GF-D8 (cell line): ENCODE measurements at regions not wholly inside any gene's neighbourhood (a gene's known extent, or its start where the extent isn't known, plus 50 kb on each side); places are given as distances from the start of the nearest gene placed in this dataset.

Experiments
- DNase-seq: peaks from one replicate; lab custom pipeline; 2025; lab: John Stamatoyannopoulos, UW

DNA sequence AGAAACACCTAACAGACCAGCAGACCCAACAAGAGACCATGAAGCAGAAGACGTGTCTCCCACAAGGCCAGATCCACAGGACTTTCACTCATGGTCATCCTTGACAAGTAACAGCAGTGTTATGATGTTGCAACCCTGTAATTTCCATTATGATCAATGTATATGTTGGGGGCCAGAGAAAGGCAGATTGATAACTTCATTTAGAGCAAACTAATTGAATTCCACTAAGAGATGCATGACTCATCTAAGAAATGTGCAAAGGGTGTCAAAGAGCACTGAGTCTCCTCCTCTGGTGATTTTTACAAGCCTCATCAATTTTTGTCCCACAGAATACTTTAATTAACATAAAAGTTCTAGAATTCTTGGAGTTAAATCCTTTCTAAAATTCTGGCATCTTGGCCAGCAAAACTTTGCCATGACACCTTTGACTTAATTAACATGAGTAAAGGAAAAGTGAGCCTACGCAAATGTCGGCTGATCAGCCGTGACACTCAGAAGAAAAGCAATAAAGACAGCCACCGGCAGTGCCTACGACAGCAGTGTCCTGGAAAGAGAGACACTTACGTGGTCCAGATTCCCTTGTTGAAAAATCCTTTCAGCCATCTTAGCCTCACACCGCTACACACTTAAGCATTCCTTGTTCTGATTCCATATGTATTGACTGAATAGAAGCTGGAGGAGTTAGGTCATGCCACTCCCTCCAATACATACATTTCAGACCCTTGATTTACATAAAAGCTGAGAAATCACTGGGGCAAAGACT is 370.2 kb upstream of the CCDC196 start:
- no peak for DNase-seq

DNA sequence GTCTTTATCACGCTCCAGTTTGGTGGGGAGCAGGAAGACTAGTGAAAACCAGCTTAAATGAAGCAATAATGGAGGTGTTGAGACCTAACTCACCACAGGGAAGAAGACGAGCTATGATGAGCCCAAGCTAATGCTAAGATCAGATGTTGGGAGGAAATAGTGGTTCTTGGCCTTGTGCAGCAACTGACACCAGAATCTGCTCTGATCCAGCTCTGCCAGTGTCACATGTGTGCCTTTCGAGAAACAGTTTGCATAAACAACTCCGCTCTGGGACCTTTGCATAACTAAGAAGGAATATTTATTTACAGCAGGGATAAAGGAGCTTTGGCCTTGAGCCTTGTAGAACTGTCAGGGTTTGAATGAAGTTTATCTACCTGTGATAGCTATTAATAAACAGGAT is 369.4 kb upstream of the CCDC196 start:
- no peak for DNase-seq

DNA sequence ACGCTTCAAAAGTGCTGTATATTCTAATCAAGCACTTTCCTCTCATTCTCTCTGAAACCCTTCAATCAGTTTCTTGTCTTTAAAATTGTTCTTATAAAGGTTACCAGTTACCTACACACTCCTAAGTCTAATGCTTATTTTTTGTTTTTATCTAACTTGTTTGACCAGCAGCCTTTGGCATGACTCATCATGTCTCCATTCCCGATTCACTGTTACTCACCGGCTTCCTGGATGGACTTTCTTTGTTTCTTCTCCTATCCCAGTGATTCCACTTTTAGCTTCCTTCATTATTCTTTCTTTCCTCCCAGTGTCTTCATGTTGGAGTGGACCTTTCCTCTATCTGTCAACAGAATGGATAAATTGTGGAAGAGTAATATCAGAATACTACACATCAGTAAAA is 368.6 kb upstream of the CCDC196 start:
- no peak for DNase-seq

DNA sequence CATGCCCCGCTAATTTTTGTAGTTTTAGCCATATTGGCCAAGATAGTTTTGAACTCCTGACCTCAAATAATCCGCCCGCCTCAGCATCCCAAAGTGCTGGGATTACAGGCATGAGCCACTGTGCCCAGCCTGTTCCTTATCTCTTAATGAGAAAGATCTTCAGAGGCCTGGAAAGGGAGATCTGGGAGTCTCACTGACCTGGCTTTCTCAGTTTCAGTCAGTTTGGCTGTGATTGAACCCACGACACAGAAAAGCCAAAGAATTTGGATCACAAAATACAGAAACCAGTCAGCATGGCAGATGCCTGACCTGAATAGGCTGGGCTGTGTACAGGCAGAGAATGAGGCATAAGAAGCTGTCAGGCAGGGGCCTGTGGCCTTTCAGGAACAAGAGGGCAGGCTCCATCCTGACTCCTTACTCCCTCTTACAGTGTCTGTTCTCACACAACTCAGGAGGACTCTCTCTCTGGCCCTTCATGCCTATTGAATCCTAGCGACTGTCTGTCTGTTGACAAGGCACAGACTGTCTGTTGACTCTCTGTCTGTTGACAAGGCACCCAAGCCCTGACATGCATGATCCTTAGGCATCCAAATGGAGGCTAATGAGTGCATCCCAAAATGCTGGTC is 366.5 kb upstream of the CCDC196 start:
- no peak for DNase-seq

DNA sequence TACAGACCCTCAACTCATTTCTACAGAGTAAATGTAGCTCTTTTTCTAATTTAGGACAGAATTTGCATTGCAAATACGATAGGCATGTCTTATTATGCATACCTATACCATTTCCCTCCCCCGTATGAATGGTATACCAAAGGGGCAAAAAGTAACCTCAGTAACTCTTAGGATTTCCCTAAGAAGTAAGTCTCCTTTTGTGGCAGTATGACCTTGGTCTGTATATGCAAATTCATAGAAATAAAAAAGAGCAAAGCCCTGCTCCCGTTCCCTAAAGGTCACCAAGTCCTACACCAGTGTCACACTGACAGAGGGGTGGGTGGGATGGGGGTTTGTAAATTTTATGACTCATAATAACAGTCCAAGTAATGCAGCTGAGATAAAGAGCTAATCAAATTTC is 365.8 kb upstream of the CCDC196 start:
- DNase-seq: no peak

DNA sequence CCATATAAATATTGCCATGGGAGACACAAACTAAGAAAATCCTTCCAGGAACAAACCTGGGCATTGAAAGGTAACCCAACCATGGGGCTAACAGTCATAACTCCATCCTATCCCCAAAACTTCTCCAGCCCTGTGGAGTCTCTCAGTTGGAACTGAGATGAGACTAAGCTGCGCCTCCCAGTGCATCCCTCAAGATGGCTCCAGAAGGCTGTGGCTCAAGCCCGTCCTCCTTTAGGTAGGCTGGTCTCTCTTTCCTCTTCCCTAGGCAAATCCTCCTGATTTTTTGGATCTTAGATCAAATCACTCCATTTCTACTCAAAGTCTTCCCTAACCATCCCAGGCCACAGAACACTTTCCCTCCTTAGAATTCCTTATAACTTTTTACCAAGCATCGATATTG is 364.3 kb upstream of the CCDC196 start:
- no peak for DNase-seq

DNA sequence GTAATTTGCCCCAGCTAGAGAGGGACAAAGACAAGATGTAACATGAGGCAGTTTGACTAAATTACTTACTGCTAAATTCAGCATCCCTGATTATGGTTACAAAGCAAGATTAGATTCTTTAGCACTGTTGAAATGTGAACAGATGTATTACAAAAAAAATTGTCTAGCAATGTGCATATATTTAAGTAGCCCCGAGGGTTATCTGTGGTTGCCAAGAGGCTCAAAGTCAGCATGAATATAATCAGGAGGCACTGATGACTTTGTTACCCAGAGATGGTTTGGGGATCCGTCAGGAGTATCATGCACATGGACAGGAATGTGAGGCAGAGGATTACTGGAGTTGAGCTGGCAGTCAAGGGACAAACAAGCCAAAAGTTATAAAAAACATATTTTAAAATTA is 356.9 kb upstream of the CCDC196 start:
- no peak for DNase-seq

DNA sequence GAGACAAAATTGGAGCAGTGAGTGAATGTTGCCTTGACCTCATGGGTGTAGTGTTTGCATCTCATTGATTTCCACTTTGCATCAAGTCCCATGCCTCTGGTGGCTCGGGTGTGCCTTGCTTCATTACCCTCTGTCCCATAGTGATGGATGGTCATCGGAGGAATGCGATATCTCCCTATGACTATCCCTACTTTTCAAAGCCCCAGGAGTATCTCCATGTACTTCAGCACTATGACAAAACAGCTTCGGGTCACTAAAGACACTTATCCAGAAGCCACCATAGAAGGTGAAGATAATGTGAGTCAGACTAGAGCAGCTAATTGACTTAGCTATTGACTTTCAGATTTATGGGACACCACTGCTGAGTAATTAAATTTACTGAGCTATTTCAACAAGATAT is 355.1 kb upstream of the CCDC196 start:
- no peak for DNase-seq

DNA sequence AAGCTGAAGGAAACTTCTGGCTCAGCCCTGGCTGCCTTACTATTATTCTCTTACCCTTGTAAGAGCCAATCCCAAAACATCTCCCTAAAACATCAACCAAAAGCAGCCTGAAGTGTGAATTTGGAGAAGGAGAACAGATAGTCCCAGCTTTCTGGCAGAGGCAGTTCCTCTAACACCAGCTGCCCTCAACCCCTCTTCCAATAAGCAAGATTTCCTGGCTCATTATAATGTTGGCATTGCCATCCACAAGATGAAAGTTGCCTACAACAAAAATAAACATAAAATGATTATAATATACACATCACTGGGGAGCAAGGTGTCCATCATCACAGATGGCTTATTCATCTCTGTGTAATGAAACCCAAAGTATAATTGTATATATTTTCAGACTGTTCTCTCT is 352.5 kb upstream of the CCDC196 start:
- DNase-seq: no peak

DNA sequence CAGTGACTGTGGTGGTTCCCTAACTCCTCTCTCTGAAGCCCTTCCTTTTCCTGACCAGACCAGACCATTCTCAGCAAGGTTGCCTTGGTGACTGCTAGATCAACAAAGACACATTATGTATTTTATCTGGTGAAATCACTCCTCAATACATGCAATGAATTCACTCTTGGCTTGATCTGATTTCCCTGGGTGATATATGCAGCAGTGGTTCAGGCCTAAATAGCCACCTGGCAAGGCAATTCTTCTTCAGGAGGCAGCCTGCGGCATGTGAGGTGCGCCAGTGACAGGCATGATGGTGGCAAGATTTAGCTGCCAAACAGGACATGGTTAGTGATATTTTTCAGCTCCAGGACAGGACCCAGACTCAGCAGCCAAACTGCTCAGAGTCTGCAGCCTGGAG is 350.3 kb upstream of the CCDC196 start:
- DNase-seq: no peak

DNA sequence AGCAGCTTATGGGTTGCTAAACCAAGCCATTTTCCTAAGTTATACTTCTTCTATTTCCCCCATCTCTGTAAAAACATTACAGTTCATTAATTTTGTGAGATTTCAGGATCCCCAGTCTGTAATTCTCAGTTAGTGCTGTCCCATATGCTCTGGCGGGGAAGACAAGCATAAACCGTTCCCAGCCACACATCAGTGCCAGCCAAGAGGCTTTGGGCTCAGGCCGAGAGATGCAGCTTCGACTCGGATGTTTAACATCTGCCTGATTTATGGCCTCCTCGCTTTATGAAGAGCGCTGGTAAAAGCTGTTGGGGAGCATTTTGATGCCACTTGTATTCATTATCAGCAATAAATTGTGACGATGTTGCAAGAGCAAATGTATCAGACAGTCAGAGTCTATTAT is 349.1 kb upstream of the CCDC196 start:
- no peak for DNase-seq

DNA sequence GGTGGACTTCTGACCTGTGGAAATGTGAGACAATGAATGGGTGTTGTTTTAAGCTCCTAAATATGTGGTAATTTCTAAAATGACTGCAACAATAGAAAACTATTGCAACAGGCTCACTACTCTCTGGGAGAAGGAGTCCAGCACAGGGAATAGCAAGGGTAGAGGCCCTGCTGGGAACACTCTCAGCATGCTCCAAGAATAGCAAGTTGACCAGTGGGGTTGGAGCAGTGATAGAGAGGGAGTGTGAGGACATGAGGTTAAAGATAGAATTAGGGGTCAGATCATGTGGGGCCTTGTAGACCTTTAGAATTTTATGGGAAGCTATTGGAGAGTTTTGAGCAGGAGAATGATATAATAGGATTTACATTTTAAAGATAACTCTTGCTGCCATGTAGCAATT is 346.7 kb upstream of the CCDC196 start:
- no peak for DNase-seq

DNA sequence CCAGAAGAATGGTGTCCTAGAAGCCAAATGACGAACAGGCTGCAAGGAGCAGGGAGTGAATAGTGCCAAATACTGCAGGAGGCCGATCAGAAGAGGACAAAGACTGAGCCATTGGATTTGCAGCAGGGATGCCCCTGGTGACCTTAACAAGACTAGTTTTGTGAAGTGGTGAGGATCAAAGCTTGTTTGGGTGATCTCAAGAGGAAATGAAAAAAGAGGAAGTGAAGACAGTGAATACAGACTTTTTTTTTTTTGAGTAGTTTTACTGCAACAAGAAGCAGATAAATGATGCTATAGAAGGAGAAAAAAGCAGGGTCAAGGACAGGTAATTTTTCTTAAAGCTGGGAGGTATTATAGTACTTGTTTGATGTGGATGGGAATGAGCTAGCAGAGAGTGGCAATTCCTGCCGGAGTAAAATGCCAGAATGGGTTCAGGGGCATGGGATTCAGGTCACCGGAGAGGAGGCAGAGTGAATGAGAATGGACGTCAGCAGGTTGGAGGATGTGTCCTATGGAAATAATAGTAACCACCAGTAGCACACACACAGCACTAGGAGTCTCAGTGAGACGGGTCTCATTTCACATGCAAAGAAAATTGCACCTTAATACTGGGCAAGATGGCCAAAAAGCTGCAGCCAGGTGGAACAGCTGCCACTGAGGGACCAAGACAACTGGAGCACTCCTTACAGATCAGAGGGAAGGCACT is 345.8 kb upstream of the CCDC196 start:
- DNase-seq: no peak

DNA sequence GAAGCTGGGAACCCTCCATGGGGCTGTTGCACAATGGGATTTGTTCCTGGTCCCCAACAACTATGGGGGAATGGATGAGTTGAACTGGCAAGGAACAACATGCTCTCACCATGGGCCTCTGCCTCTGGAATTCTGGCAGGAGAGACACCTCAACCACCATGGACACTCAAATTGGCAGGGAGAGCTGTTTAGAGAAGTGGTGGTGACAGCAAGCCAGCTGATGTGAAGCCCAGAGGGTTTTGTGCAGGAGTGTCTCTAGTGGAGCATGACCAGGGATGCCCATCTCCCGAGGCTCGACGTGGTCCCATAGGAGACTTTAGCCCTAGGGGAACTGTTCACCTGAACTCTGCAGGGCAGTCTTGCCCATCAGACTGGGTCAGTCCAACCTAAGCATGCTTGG is 345.2 kb upstream of the CCDC196 start:
- DNase-seq: no peak

DNA sequence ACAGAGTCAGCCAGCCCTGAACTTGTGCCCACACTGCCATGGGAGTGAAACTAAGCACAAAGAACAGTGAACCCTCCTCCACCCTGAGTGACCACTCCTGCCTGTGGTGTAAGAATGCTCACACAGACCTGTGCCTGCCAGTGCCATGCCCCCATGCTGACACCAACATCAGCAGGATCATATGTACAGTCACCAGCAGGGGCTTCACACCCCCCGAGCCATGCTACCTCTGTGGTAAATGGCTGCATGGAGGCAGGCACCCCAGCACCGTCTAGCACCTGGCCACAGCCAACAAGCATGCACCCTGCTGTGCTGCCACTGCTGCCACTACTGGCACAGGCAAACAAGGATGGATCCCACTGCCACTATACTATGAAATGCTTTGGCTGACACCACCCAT is 344.4 kb upstream of the CCDC196 start:
- no peak for DNase-seq

DNA sequence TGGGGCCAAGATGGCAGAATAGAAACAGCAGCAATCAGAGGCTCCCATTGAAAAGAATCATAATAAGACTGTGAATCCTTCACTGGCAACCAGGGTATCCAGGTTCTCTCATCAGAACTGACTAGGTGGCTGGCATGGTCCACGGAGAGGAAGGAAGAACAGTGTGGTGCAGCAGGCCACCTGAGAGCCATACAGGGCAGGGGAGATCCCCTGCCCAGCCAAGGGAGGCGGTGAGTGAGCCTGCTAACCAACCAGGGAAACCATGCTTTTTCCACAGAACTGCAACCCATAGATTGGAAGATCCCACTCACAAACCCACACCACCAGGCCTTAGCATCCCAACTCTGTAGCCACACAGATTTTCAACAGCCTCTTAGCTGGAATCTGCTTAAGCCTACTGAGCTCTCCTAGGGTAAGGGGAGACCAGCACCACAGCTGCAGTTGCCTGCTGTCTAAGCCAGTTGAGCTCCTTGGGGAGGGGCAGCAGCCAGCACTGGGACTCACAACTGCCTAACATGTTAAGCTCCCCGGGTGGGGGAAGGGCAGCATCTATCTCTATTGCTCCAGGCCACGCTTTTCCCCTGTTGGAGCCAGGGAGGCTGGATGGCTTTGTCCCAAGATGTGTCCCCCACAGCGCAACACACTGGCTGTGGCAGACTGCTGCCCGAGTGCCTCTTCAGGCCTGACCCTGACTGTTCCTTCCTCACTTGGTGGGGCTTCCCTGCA is 342.6 kb upstream of the CCDC196 start:
- DNase-seq: no peak

DNA sequence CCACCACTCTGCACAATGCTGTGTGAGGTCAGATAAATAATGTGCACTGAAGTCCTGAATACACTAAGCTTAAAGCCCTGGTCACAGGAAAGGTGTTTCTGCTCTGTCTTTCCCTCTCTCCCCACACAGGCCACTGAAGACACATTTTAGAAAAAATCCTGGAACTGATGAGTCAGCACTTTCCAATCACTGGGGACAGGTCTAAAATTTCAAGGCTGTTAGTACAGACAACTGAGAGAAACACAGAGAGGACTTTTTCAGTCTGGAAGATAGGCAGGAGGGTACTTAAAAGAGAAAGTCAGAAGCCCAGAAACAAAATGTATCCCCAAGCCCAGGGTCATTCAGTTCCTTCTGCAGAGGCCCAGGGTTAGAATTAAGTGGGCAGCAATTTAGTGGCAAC is 333.9 kb upstream of the CCDC196 start:
- no peak for DNase-seq

DNA sequence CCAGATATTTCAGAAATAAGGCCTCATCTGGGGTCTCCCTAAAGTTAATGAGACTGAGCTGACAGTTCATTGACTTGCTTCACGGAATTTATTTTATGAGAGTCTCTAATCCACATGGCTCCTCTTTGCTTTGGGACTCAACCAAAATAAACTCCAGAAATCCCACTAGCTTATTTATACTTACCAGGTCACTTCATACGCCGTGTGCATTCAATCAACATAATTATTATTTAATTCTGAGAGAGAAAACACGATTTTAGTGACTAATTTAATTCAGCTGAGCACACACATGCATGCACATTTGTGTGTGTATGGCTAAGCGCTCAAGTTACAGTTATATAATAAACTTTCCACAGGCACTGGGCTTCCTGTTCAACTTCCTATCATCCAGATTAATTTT is 333.4 kb upstream of the CCDC196 start:
- no peak for DNase-seq

DNA sequence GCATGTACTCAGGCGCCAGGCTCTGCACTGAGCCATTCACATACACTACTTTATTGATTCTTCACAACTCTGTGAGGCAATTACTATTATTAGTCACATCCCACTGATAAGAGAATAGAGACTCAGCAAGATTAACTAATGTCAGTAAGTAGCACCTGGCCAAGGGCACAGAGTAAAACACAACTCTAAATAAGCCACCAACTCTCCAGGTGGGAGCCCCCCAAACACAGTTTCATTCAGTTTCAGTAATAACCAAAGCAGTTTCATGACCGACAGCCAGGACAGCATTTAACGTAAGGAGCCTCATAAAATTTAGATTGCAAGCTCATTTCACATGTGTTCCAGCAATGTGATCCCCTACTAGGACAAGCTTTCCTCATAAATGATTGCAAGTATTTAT is 323.1 kb upstream of the CCDC196 start:
- DNase-seq: no peak

DNA sequence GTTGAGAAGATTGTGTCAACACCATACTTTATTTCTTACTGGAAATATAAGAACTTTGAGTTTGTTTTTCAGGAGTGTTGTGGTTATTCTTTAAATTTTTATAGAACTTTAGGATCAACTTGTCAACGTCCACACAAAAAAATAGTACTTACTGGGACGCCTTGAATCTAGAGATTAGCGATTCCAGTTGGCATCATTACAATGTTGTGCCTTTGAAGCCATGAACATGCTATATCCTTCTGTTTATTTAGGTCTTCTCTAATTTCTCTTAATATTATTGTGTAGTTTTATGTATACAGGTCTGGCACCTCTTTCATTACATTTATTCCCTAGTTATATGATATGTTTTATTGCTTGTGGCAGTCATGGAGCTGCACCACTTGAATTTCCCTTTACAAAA is 320.8 kb upstream of the CCDC196 start:
- no peak for DNase-seq

DNA sequence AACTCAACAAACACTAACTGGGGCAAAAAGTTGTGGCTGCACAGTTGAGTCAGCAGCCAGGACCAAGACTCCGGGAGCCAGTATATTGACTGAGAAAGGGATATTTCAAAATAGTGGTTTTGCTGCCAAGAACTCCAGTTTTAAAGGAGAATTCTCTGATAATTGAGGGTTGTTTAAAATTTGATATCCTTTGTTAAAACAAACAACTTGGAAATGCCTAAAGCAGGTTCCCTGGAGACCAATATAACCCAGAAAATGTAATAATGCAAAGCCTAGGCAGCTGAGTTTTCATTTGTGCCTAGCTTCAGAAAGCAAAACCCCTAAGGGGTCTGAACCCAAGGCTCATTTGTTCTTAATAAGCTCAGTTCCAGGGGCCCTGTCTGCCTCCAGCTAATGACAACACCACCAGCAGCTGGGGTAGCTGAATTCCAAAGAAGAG is 311.7 kb upstream of the CCDC196 start:
- no peak for DNase-seq

DNA sequence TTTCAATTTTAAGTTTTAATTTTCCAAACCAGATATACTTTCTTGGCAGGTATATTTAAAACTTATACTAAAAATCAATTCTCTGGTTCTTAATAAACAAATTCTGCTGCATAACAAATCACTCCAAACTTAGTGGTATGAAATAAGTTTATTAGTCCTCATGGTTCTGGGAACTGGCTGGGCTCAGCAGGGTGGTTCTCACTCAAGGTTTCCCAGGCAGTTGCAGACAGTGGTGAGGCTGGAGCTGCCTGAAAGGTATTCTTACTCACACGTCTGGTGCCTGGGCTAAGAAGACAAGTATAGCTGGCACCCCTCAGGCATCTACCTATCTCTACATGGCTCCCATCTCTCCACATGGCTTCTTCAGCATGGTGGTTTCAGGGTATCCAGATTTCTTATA is 308.2 kb upstream of the CCDC196 start:
- DNase-seq: no peak

DNA sequence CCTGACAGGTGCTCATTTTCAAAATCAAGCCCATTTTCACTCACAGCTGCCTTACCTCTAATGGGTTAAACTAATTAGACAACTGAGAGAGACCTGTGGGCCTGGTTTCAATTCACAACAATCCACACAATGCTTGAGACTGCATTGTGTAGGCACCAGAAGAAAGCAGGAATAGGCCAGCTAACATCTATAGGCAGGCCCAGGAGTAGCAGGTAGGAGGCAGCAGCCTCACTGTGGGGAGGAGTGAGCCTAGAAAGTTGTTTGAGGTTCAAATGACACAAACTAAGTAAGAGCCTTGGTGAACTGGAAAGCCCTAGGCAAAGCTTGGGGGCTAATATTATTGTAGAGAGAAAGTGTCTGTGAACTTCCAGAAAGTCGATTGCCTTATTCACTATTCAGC is 289.5 kb upstream of the CCDC196 start:
- no peak for DNase-seq
